ENCODE measurements at regions not wholly inside any gene's neighbourhood (a gene's known extent, or its start where the extent isn't known, plus 50 kb on each side); places are given as distances from the start of the nearest gene placed in this dataset.
"Not testable (repeated sequence)": the region's sequence is repeated elsewhere in the genome, so short reads cannot be mapped to it uniquely, and the experiment has no call there.

- not testable (repeated sequence) for TF ChIP-seq CTCF, POLR2A (IDR thresholded peaks at IDR 0.05)
Observed at GRCh38 chr3:178207627-178208026, 328.6 kb upstream of the KCNMB2 start.

Measured in adrenal gland (tissue), 5 donors.